ENCODE measurements at regions not wholly inside any gene's neighbourhood (a gene's known extent, or its start where the extent isn't known, plus 50 kb on each side); places are given as distances from the start of the nearest gene placed in this dataset.

DNA sequence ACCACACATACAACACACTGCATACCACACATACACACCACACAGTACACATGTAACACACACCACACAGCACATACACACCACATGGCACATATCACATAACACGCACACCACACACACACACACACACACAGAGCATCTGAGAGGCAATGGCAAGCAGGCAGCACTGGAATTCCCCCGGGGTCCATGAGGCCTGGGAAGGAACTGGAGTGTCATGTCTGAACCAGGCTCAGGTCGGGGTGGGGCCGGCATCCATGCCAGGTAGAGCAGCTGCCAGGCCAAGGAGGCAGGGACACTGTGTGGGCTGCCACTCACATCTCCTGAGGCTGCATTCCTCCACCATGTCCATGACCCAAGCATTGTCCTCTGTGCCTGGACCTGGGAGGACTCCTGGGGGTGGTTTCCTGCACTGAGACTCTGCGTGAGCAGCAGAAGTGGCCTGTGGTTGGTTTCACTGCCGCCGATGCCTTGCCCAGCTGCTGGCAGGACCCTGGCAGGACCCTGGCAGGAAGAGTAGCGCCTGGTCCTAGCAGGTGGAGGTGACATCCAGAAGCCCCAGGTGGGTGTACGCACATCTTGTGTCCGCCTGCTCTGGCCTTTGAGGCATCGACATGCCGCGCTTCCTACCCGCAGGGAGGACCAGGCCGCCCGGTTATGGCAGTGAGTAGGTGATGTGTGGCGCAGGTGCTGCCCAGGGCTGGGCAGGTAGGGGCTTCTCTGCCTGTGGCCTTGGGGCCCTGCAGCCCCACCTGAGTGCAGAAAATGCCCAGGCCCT, 1280.4 kb downstream of the TBC1D22A start:
- TF ChIP-seq STAT1 (IDR thresholded peaks at IDR 0.05; ENCODE audit: unreplicated experiment) (no peak), POLR2AphosphoS5 (IDR thresholded peaks at IDR 0.05; ENCODE audit: low read depth) (no peak), CREB1 (CRISPR knock-in tag; IDR thresholded peaks at IDR 0.05; ENCODE audit: low read depth) (no peak), JUNB (IDR thresholded peaks at IDR 0.05; ENCODE audit: unreplicated experiment) (no peak), ZNF331 (CRISPR knock-in tag; IDR thresholded peaks at IDR 0.05; ENCODE audit: low read depth) (no peak)
- TF ChIP-seq, protein P1, sequence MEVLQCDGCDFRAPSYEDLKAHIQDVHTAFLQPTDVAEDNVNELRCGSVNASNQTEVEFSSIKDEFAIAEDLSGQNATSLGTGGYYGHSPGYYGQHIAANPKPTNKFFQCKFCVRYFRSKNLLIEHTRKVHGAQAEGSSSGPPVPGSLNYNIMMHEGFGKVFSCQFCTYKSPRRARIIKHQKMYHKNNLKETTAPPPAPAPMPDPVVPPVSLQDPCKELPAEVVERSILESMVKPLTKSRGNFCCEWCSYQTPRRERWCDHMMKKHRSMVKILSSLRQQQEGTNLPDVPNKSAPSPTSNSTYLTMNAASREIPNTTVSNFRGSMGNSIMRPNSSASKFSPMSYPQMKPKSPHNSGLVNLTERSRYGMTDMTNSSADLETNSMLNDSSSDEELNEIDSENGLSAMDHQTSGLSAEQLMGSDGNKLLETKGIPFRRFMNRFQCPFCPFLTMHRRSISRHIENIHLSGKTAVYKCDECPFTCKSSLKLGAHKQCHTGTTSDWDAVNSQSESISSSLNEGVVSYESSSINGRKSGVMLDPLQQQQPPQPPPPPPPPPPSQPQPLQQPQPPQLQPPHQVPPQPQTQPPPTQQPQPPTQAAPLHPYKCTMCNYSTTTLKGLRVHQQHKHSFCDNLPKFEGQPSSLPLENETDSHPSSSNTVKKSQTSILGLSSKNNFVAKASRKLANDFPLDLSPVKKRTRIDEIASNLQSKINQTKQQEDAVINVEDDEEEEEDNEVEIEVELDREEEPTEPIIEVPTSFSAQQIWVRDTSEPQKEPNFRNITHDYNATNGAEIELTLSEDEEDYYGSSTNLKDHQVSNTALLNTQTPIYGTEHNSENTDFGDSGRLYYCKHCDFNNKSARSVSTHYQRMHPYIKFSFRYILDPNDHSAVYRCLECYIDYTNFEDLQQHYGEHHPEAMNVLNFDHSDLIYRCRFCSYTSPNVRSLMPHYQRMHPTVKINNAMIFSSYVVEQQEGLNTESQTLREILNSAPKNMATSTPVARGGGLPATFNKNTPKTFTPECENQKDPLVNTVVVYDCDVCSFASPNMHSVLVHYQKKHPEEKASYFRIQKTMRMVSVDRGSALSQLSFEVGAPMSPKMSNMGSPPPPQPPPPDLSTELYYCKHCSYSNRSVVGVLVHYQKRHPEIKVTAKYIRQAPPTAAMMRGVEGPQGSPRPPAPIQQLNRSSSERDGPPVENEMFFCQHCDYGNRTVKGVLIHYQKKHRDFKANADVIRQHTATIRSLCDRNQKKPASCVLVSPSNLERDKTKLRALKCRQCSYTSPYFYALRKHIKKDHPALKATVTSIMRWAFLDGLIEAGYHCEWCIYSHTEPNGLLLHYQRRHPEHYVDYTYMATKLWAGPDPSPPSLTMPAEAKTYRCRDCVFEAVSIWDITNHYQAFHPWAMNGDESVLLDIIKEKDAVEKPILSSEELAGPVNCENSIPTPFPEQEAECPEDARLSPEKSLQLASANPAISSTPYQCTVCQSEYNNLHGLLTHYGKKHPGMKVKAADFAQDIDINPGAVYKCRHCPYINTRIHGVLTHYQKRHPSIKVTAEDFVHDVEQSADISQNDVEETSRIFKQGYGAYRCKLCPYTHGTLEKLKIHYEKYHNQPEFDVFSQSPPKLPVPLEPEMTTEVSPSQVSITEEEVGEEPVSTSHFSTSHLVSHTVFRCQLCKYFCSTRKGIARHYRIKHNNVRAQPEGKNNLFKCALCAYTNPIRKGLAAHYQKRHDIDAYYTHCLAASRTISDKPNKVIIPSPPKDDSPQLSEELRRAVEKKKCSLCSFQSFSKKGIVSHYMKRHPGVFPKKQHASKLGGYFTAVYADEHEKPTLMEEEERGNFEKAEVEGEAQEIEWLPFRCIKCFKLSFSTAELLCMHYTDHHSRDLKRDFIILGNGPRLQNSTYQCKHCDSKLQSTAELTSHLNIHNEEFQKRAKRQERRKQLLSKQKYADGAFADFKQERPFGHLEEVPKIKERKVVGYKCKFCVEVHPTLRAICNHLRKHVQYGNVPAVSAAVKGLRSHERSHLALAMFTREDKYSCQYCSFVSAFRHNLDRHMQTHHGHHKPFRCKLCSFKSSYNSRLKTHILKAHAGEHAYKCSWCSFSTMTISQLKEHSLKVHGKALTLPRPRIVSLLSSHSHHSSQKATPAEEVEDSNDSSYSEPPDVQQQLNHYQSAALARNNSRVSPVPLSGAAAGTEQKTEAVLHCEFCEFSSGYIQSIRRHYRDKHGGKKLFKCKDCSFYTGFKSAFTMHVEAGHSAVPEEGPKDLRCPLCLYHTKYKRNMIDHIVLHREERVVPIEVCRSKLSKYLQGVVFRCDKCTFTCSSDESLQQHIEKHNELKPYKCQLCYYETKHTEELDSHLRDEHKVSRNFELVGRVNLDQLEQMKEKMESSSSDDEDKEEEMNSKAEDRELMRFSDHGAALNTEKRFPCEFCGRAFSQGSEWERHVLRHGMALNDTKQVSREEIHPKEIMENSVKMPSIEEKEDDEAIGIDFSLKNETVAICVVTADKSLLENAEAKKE (CRISPR knock-in tag; IDR thresholded peaks at IDR 0.05), result no peak

More for the DNA sequence above, 1280.4 kb downstream of the TBC1D22A start:
- no peaks in the 10 kb centered on the region for H3K9me2 ChIP-seq (ENCODE audit: insufficient read depth)
- Mint-ChIP-seq H3K36me3 (ENCODE audit: low read depth) (no peaks in the 10 kb centered on the region), H3K4me3 (no peak overlapping the region), H3K27me3 (ENCODE audit: insufficient read depth, low read depth, poor library complexity) (peaks cover 3% of the 10 kb centered on the region), H3K4me1 (peaks cover 11% of the 10 kb centered on the region), H3K9me3 (no peaks in the 10 kb centered on the region; the same call in 2 of the 3 replicates), H3K27ac (no peak overlapping the region)
- H3F3A ChIP-seq (replicated peaks; ENCODE audit: low read depth), result no peaks in the 10 kb centered on the region
- no peaks in the 10 kb centered on the region for H3K79me2 ChIP-seq (replicated peaks; ENCODE audit: insufficient read depth)
- H3K36me3 ChIP-seq (ENCODE audit: insufficient read depth), result peaks cover 3% of the 10 kb centered on the region; the same call in 1 of the 2 replicates
- H4K20me1 ChIP-seq (replicated peaks; ENCODE audit: insufficient read depth), result no peaks in the 10 kb centered on the region
- no peak overlapping the region for H3K4me2 ChIP-seq
- DNase-seq (ENCODE audit: low spot score) (no peak), ATAC-seq (no peak)
- no peaks in the 10 kb centered on the region for H3K4me1 ChIP-seq (ENCODE audit: insufficient read depth)
- H3K27me3 ChIP-seq (ENCODE audit: insufficient read depth), result no peaks in the 10 kb centered on the region
- no peak overlapping the region for H3K4me3 ChIP-seq
- no peak overlapping the region for H3K27ac ChIP-seq (ENCODE audit: low read depth)
- no peak overlapping the region for H2AFZ ChIP-seq

All from GM23338 (cell line).